GM12878 (cell line): ENCODE measurements at regions not wholly inside any gene's neighbourhood (a gene's known extent, or its start where the extent isn't known, plus 50 kb on each side); places are given as distances from the start of the nearest gene placed in this dataset.

Source experiments
- ATAC-seq: fragments of 200-7000 bp; cut with Tn5 transposase; 3 replicates; pipeline ENCODE4 v1.9.1; 2020; ENCODE audit warnings: mild to moderate bottlenecking, moderate library complexity
- BruUV-seq: library from RNA; stranded (reverse); fragments of 400-500 nt; replicated peaks from 2 replicates; lab custom pipeline; 2021; lab: Mats Ljungman, UMichigan
- CTCF ChIA-PET: fragments of 300-600 bp; sonication (Branson Sonifier 250); formaldehyde crosslinking; extraction: SDS; loops from one replicate; lab custom pipeline; 2021; ENCODE audit warnings: inconsistent platforms; lab: Yijun Ruan, JAX
- POLR2A ChIA-PET: fragments of 350-600 bp; formaldehyde crosslinking; extraction: SDS; loops from one replicate; lab custom pipeline; 2021; ENCODE audit warnings: inconsistent platforms; lab: Charles Lee
- RAD21 ChIA-PET: fragments of 300-600 bp; sonication (Branson Sonifier 250); formaldehyde crosslinking; loops from one replicate; lab custom pipeline; 2023; ENCODE audit warnings: antibody characterized with exemption; ENCODE audit not compliant: unreplicated experiment; lab: Charles Lee
- SMC1A ChIA-PET: fragments of 300-600 bp; sonication (Branson Sonifier 250); formaldehyde crosslinking; loops from one replicate; lab custom pipeline; 2023; ENCODE audit not compliant: unreplicated experiment, uncharacterized antibody; lab: Charles Lee
- DNase-seq: peaks from one replicate; pipeline ENCODE4 v3.0.0-alpha.2; 2011; ENCODE audit warnings: low read depth, low spot score
- FAIRE-seq: peaks from 3 replicates; lab custom pipeline; 2011; peaks lifted over from hg19 to GRCh38; lab: Jason Lieb, UNC
- H2AFZ ChIP-seq: 2 replicates; pipeline ENCODE4 v1.6.0; 2011; ENCODE audit warnings: low read depth, low read length, control low read depth; ENCODE audit not compliant: control insufficient read depth
- H3K27ac ChIP-seq: 2 replicates; pipeline ENCODE4 v1.5.1; 2011; ENCODE audit warnings: control low read depth; ENCODE audit not compliant: control insufficient read depth, insufficient read depth
- H3K27me3 ChIP-seq, 2 experiments: replicated peaks in 1 of 2; 2 replicates each; pipeline versions ENCODE4 v1.6.0 to v1.6.1; 2011; ENCODE audit warnings: low read length in 1 of 2; ENCODE audit not compliant: control insufficient read depth in 2 of 2, insufficient read depth in 2 of 2
- H3K36me3 ChIP-seq, 2 experiments: 2 replicates each; pipeline ENCODE4 v1.5.1; 2011; ENCODE audit warnings: low read length in 1 of 2; ENCODE audit not compliant: control insufficient read depth in 2 of 2, insufficient read depth in 2 of 2
- H3K4me1 ChIP-seq: 2 replicates; pipeline ENCODE4 v1.6.1; 2011; ENCODE audit warnings: mild to moderate bottlenecking, low read length, moderate library complexity, mixed read lengths; ENCODE audit not compliant: control insufficient read depth, insufficient read depth
- H3K4me2 ChIP-seq: 2 replicates; pipeline ENCODE4 v1.6.0; 2011; ENCODE audit warnings: control low read depth; ENCODE audit not compliant: control insufficient read depth, insufficient read depth
- H3K4me3 ChIP-seq: fragments of 200-600 bp; sonication (generic); 2 replicates; pipeline ENCODE4 v1.5.1; 2016
- H3K79me2 ChIP-seq: 2 replicates; pipeline ENCODE4 v1.6.0; 2011; ENCODE audit warnings: low read length; ENCODE audit not compliant: control insufficient read depth, insufficient read depth
- H3K9ac ChIP-seq: 2 replicates; pipeline ENCODE4 v1.8.0; 2011; ENCODE audit warnings: low read length, control low read depth, mixed read lengths; ENCODE audit not compliant: control insufficient read depth, insufficient read depth
- H3K9me3 ChIP-seq: replicated peaks from 3 replicates; pipeline ENCODE4 v1.5.1; 2011; ENCODE audit warnings: mild to moderate bottlenecking, low read length; ENCODE audit not compliant: control insufficient read depth, insufficient read depth
- H4K20me1 ChIP-seq: 2 replicates; pipeline ENCODE4 v1.6.0; 2011; ENCODE audit not compliant: control insufficient read depth, insufficient read depth
- ATF2 ChIP-seq: IDR thresholded peaks from 2 replicates; pipeline ENCODE4 v1.6.1; 2012; ENCODE audit warnings: low read length, inconsistent platforms
- BCLAF1 ChIP-seq: fragments of 450-650 bp; IDR thresholded peaks from 2 replicates; pipeline ENCODE4 v1.6.1; 2017; ENCODE audit warnings: antibody characterized with exemption, mild to moderate bottlenecking, moderate library complexity
- E4F1 ChIP-seq: fragments of 450-650 bp; IDR thresholded peaks from 2 replicates; pipeline ENCODE4 v1.6.1; 2018; ENCODE audit warnings: borderline replicate concordance, mild to moderate bottlenecking; ENCODE audit not compliant: partially characterized antibody
- EP300 ChIP-seq, 2 experiments: fragments of 150-350 bp in 1 of 2; IDR thresholded peaks; 2 replicates each; pipeline ENCODE4 v1.6.1; 2011 to 2012; ENCODE audit warnings: low read depth in 2 of 2, low read length in 2 of 2, borderline replicate concordance in 1 of 2, improper control_type of control experiment in 1 of 2, inconsistent platforms in 1 of 2; ENCODE audit not compliant: control insufficient read depth in 1 of 2
- FOXK2 ChIP-seq: fragments of 450-650 bp; IDR thresholded peaks from 2 replicates; pipeline ENCODE4 v1.6.1; 2017; ENCODE audit warnings: mild to moderate bottlenecking, moderate library complexity
- ZZZ3 ChIP-seq: IDR thresholded peaks from 2 replicates; pipeline ENCODE4 v1.6.1; 2011; ENCODE audit warnings: low read depth; ENCODE audit not compliant: control insufficient read depth, insufficient read length
- WGBS: methylation state at CpG from one replicate; pipeline ENCODE4 v1.1.6; 2016; ENCODE audit warnings: low lambda C conversion rate; ENCODE audit not compliant: insufficient replicate concordance, insufficient coverage; ENCODE audit errors: missing lambda C conversion rate; 5-methylcytosine and 5-hydroxymethylcytosine counted together
- in situ Hi-C: fragments of 300-500 bp; cut with MboI; formaldehyde crosslinking; loops from 9 replicates; pipeline ENCODE4 v1.14.3; 2018; ENCODE audit warnings: mixed read lengths
- intact Hi-C: fragments of 100-400 bp; cut with micrococcal nuclease; formaldehyde crosslinking; loops from one replicate; pipeline ENCODE4 v1.14.2; 2022; ENCODE audit not compliant: unreplicated experiment

GRCh38 chr10:90227786-90228185 lies 526.4 kb downstream of the KIF20B start:
- H2AFZ ChIP-seq, result no peak overlapping the region
- in situ Hi-C loops (no loop called here), intact Hi-C loops (no loop called here)
- H4K20me1 ChIP-seq, result no peaks in the 10 kb centered on the region
- WGBS, result 2% methylated on average over 2 of the region's 2 CpGs
- no peak for FAIRE-seq
- no peak overlapping the region for H3K4me3 ChIP-seq
- no peaks in the 10 kb centered on the region for H3K36me3 ChIP-seq
- TF ChIP-seq ZZZ3 (no peak), E4F1 (no peak), EP300 (IDR thresholded peaks at IDR 0.05; ENCODE audit: borderline replicate concordance in 1 of 2, control insufficient read depth in 1 of 2, low read depth in 2 of 2, low read length in 2 of 2) (no peak), BCLAF1 (no peak), FOXK2 (no peak), ATF2 (no peak)
- SMC1A ChIA-PET, result interaction anchor here (0.9 to 1.5 kb wide), 2 partner anchors 8 to 13 kb away, joined by 3 read pairs; no protein-coding TSS in a partner anchor
- H3K4me2 ChIP-seq, result no peak overlapping the region
- CTCF ChIA-PET, result interaction anchor here (1.0 kb wide), 1 partner anchor 19 kb away, joined by 3 read pairs; no protein-coding TSS in a partner anchor
- POLR2A ChIA-PET, result no interaction called here
- H3K27me3 ChIP-seq, result no peaks in the 10 kb centered on the region
- no peak overlapping the region for H3K9ac ChIP-seq
- no TSS peak for BruUV-seq
- no peaks in the 10 kb centered on the region for H3K79me2 ChIP-seq
- ATAC-seq, result no peak
- RAD21 ChIA-PET, result no interaction called here
- no peak for DNase-seq
- H3K9me3 ChIP-seq, result no peaks in the 10 kb centered on the region
- H3K4me1 ChIP-seq, result no peaks in the 10 kb centered on the region
- H3K27ac ChIP-seq, result no peak overlapping the region
